ENCODE measurements at regions not wholly inside any gene's neighbourhood (a gene's known extent, or its start where the extent isn't known, plus 50 kb on each side); places are given as distances from the start of the nearest gene placed in this dataset.

- TF ChIP-seq ZNF687 (IDR thresholded peaks at IDR 0.05): no peak
- no peak for TF ChIP-seq PBX3 (IDR thresholded peaks at IDR 0.05; ENCODE audit: insufficient replicate concordance, low read depth, low read length)
- no peak for TF ChIP-seq TCF7 (IDR thresholded peaks at IDR 0.05; ENCODE audit: borderline replicate concordance)
- no peak for TF ChIP-seq CTCF (IDR thresholded peaks at IDR 0.05 in 2 of 3, conservative IDR thresholded peaks at IDR 0.05 in 1 of 3; ENCODE audit: control insufficient read depth in 2 of 3, extremely low read depth in 1 of 3, insufficient read depth in 1 of 3, low read depth in 3 of 3, low read length in 3 of 3)
- TF ChIP-seq SUZ12 (IDR thresholded peaks at IDR 0.05; ENCODE audit: unreplicated experiment): no peak
- TF ChIP-seq TARDBP (IDR thresholded peaks at IDR 0.05; ENCODE audit: borderline replicate concordance): no peak
- TF ChIP-seq NFIC (IDR thresholded peaks at IDR 0.05; ENCODE audit: low read depth, low read length): no peak
- TF ChIP-seq RAD21 (IDR thresholded peaks at IDR 0.05; ENCODE audit: insufficient read depth, low read depth, low read length): no peak
- TF ChIP-seq USF2 (IDR thresholded peaks at IDR 0.05; ENCODE audit: borderline replicate concordance, low read depth, low read length): no peak
- no peak for TF ChIP-seq ATF3 (IDR thresholded peaks at IDR 0.05; ENCODE audit: borderline replicate concordance, extremely low read depth, low read depth, low read length)
- no peak for TF ChIP-seq PAX5 (IDR thresholded peaks at IDR 0.05; ENCODE audit: borderline replicate concordance, low read depth, low read length)
- no peak for TF ChIP-seq POLR2A (IDR thresholded peaks at IDR 0.05; ENCODE audit: low read depth, low read length)
Observed at GRCh38 chr6:68506911-68507310, 128.2 kb upstream of the ADGRB3 start.
